ENCODE measurements at regions not wholly inside any gene's neighbourhood (a gene's known extent, or its start where the extent isn't known, plus 50 kb on each side); places are given as distances from the start of the nearest gene placed in this dataset.

DNA sequence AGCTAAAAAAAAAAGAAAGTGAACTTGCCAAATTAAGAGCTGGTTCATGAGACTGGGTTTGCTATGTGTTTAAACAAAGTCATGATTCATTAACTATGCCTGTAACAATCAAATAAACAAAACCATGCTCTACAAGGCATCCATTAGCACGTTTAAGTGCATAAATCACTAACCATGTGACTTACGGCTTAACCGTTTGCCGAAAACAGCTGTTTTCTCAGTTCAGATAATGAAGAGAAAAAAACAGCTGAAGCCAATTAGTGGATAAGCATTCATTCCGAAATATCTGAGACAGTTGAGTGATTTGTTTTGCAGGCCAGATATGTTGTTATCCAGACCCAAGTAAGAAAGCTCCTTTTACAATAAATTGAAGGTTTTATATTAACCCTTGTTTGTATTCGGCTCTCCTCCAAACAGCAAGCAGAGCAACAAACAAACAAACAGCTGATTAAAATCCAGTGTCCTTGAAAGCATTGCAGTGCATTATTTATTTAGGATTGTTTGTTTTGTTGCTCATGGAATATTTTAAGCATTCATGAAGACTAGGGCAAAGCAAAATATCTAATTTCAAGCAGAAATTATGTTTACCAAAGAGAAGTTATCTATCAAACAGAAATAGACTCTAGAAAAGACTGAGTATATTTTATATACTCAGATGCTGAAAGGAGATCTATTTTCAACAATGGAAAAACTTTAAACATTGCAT is 343.5 kb downstream of the RFPL4B start:
- H3K27ac ChIP-seq, result no peak overlapping the region
- TF ChIP-seq, protein P1, sequence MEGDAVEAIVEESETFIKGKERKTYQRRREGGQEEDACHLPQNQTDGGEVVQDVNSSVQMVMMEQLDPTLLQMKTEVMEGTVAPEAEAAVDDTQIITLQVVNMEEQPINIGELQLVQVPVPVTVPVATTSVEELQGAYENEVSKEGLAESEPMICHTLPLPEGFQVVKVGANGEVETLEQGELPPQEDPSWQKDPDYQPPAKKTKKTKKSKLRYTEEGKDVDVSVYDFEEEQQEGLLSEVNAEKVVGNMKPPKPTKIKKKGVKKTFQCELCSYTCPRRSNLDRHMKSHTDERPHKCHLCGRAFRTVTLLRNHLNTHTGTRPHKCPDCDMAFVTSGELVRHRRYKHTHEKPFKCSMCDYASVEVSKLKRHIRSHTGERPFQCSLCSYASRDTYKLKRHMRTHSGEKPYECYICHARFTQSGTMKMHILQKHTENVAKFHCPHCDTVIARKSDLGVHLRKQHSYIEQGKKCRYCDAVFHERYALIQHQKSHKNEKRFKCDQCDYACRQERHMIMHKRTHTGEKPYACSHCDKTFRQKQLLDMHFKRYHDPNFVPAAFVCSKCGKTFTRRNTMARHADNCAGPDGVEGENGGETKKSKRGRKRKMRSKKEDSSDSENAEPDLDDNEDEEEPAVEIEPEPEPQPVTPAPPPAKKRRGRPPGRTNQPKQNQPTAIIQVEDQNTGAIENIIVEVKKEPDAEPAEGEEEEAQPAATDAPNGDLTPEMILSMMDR (conservative IDR thresholded peaks at IDR 0.05), result no peak
- no peak for TF ChIP-seq ZFX (IDR thresholded peaks at IDR 0.05)

DNA sequence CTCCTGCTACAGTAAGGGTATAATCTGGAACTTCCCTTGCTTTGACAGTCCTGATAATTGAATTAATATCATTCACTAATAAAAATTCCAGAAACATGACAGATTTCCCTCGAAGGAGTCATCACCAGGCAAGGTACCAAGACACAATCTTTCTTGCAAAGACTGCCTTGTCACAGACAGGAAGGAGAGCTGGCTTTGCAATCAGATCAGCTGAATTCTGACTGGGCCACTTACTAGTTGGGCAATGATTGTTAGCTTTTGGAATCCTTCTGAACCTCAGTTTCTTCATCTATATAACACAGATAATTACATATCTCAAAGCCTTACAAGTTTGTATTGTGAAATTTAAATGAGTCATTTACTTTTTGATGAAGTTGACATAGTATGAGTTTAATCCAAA is 344.2 kb downstream of the RFPL4B start:
- TF ChIP-seq, protein P1 (conservative IDR thresholded peaks at IDR 0.05), result no peak
- TF ChIP-seq ZFX (IDR thresholded peaks at IDR 0.05), result no peak
- H3K27ac ChIP-seq, result no peak overlapping the region

DNA sequence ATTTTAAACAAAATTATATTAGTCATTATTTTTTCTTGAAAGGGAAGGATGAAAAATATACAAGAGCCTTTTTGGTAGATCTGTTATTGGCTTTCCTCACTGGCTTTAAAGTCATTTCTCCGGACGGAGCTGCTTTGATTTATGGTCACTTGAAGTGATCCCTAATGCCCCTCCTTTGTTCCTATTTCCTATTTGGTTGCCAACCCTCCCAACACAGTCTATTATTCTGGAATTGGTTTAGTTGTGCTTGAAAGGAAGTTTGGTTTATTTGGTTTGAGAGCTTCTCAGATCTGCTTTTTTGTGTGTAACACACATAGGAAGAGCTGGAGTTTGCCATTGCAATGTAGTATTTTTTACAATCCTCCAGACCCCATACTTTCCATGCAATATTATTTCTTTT is 347.9 kb downstream of the RFPL4B start:
- H3K27ac ChIP-seq, result no peak overlapping the region
- TF ChIP-seq, protein P1 (conservative IDR thresholded peaks at IDR 0.05), result no peak
- no peak for TF ChIP-seq ZFX (IDR thresholded peaks at IDR 0.05)

DNA sequence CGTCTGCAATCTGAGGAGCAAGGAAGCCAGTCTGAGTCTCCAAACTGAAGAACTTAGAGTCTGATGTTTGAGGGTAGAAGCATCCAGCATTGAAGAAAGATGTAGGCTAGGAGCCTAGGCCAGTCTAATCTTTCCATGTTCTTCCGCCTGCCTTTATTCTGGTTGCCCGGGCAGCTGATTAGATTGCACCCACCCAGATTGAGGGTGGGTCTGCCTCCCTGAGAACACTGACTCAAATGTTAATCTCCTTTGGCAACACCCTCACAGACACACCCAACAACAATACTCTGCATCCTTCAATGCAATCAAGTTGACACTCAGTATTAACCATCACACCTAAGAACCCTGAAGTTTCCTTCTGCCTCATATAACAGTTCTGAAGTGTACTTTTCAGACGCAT is 350.1 kb downstream of the RFPL4B start:
- TF ChIP-seq ZFX (IDR thresholded peaks at IDR 0.05), result no peak
- TF ChIP-seq, protein P1 (conservative IDR thresholded peaks at IDR 0.05), result no peak

DNA sequence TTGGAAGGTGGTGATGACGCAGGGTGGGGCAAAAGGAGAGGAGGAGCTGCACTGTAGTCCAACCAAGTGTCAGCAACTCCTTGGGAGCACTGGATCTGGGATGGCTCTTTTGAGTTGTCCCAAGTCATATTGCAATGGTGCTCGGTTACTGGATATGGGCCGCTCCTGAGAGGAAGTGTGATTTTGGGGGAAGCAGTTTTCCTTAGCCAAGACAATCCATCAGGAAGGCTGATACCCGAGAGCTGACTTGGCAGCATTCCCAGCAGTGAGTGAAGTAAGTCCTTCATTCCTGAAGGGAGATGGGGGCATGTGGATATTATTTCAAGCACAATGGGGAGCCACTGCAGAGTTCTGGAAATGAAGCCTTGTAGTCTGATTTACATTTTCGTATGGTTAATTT is 354.1 kb downstream of the RFPL4B start:
- TF ChIP-seq, protein P1 (conservative IDR thresholded peaks at IDR 0.05), result no peak
- no peak for TF ChIP-seq ZFX (IDR thresholded peaks at IDR 0.05)
- H3K27ac ChIP-seq, result no peak overlapping the region

More for the DNA sequence above, 350.1 kb downstream of the RFPL4B start:
- H3K27ac ChIP-seq, result no peak overlapping the region

DNA sequence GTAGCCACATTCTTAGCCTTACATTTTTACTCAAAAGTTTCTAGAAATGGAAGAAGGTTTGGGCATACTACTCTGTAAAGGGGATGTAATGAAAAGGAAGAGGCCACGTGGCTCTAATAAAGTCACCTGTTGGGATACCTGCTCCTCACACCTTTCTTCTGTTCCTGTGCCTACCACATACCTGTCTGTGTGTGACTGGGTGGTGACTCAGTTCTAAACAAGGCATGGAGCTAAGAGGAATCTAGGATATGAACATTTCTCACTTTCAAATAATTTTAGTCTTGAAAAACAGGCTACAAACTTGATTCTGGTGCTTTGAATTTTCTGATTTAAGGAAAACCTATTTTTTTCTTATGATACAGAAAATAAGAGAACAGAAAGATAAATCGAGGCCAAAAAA is 363.6 kb downstream of the RFPL4B start:
- TF ChIP-seq ZFX (IDR thresholded peaks at IDR 0.05), result no peak
- TF ChIP-seq, protein P1 (conservative IDR thresholded peaks at IDR 0.05), result no peak
- no peak overlapping the region for H3K27ac ChIP-seq

DNA sequence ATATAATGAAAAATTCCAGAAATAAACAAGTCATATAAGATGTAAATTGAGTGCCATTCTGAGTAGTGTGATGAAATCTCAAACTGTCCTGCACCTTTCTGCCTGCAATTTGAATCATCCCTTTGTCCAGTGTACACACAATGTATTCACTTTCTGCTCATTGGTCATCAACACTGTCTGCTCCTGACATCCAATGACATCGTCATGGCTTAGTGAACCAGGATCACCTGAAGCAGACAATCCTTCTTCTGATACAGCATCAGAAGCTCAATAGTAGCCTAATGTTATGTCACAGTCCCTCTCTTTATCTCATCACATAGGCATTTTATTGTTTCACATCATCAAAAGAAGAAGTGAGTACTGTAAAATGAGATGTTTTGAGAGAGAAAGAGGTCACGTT is 366.3 kb downstream of the RFPL4B start:
- TF ChIP-seq, protein P1 (conservative IDR thresholded peaks at IDR 0.05), result no peak
- no peak for TF ChIP-seq ZFX (IDR thresholded peaks at IDR 0.05)
- H3K27ac ChIP-seq, result no peak overlapping the region

All from C4-2B (cell line).